Brain microvascular endothelial cell (primary cell): ENCODE measurements at regions not wholly inside any gene's neighbourhood (a gene's known extent, or its start where the extent isn't known, plus 50 kb on each side); places are given as distances from the start of the nearest gene placed in this dataset.

Experiments
- DNase-seq: peaks from one replicate; pipeline ENCODE4 v3.0.0-alpha.2; 2020
- H3K27ac ChIP-seq: fragments of 250-450 bp; sonication (Bioruptor Pico); 2 replicates; pipeline ENCODE4 v1.5.1; 2020; ENCODE audit warnings: mild to moderate bottlenecking, moderate library complexity
- H3K27me3 ChIP-seq: fragments of 250-450 bp; sonication (Bioruptor Pico); replicated peaks from 2 replicates; pipeline ENCODE4 v1.5.1; 2020; ENCODE audit warnings: mild to moderate bottlenecking
- H3K36me3 ChIP-seq: fragments of 250-450 bp; sonication (Bioruptor Pico); replicated peaks from 2 replicates; pipeline ENCODE4 v1.5.1; 2020; ENCODE audit warnings: mild to moderate bottlenecking
- H3K4me3 ChIP-seq: 2 replicates; pipeline ENCODE4 v1.5.1; 2011; ENCODE audit warnings: low read depth, mild to moderate bottlenecking, control low read depth, low read length, moderate library complexity
- in situ Hi-C: cut with HindIII; loops from 2 replicates; pipeline ENCODE4 v1.10.0; 2017; ENCODE audit warnings: low sequenced_read_pairs, low pct_ligation_motif_present
- TF ChIP-seq, protein P1 (sequence below): IDR thresholded peaks from 2 replicates; pipeline ENCODE4 v1.5.1; 2011; ENCODE audit warnings: low read depth, mild to moderate bottlenecking, moderate library complexity, low read length, control low read depth, inconsistent platforms; ENCODE audit errors: missing control alignments

DNA sequence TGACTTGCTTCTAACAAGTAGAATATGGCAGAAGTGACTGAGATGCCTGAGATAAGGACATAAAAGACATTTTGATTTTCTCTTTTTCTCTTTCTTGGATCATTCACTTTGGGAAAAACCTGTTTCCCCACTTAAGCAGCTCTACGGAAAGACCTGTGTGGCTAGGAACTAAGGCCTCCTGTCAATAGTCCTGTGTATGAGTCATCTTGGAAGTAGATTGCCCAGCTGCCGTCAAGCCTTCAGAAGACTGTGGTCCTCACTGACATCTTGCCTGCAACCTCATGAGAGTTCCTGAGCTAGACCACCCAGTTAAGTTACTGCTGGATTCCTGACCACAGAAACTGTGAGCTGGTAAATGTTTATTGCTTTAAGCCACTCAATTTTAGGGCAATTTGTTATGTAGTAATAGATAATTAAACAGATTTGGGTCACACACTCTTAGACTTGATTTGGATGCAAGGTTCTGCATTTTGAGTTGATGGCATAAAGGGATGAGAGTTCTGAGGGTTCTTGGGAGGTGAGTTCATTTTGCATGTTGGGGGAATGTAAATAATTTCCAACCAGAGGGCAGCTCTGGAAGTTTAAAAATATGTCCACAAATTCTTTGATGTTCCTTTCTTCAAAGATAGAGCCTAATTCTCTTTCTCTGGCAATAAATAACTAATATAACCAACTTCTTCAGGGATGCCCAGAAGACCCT, 229.2 kb downstream of the SQOR start:
- Histone ChIP-seq H3K36me3 (no peaks in the 10 kb centered on the region), H3K27me3 (no peaks in the 10 kb centered on the region), H3K4me3 (no peak overlapping the region), H3K27ac (no peak overlapping the region)
- DNase-seq: no peak
- TF ChIP-seq, protein P1, sequence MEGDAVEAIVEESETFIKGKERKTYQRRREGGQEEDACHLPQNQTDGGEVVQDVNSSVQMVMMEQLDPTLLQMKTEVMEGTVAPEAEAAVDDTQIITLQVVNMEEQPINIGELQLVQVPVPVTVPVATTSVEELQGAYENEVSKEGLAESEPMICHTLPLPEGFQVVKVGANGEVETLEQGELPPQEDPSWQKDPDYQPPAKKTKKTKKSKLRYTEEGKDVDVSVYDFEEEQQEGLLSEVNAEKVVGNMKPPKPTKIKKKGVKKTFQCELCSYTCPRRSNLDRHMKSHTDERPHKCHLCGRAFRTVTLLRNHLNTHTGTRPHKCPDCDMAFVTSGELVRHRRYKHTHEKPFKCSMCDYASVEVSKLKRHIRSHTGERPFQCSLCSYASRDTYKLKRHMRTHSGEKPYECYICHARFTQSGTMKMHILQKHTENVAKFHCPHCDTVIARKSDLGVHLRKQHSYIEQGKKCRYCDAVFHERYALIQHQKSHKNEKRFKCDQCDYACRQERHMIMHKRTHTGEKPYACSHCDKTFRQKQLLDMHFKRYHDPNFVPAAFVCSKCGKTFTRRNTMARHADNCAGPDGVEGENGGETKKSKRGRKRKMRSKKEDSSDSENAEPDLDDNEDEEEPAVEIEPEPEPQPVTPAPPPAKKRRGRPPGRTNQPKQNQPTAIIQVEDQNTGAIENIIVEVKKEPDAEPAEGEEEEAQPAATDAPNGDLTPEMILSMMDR: no peak
- in situ Hi-C loops: no loop called here

DNA sequence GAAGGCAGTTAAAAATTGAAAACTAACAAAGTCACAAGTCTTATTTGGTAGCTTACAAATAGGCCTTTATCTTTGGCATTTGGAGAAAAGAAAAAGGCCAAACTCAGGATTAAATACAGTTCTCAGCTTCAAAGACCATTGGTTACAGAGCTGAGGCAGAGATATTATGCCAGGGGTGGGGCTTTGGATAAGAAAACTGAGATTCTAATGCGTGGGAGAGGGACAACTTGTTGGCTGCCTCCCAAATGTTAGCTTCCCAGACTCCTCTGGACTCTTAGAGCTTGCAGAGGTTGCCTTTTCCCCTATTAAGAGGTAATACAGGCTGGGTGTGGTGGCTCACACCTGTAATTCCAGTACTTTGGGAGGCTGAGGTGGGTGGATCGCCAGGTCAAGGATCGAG, 231.8 kb downstream of the SQOR start:
- H3K27ac ChIP-seq: no peak overlapping the region
- no peak for DNase-seq
- TF ChIP-seq, protein P1: no peak
- no peaks in the 10 kb centered on the region for H3K27me3 ChIP-seq
- no peak overlapping the region for H3K4me3 ChIP-seq
- H3K36me3 ChIP-seq: no peaks in the 10 kb centered on the region
- in situ Hi-C loops: no loop called here

DNA sequence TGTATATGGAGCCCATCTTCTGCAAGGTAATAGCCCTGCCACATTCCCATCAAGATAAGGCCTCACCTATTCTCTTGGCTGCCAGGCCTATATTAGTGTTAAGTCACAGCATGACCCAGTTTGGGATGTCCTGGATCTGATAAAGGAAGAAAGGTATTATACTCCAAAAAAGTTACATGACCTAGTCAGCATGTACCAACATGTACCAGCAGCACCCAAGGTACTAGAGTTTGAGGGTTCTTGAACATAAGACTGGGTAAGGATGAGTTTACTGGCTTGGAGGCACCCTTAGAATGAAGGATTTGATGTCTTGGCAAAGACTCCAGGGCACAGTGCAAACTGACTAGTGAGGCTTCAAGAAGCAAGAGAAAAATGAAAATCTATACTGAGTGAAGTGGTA, 232.5 kb downstream of the SQOR start:
- TF ChIP-seq, protein P1: no peak
- Histone ChIP-seq H3K27me3 (no peaks in the 10 kb centered on the region), H3K36me3 (no peaks in the 10 kb centered on the region), H3K27ac (no peak overlapping the region), H3K4me3 (no peak overlapping the region)
- DNase-seq: no peak
- in situ Hi-C loops: no loop called here

DNA sequence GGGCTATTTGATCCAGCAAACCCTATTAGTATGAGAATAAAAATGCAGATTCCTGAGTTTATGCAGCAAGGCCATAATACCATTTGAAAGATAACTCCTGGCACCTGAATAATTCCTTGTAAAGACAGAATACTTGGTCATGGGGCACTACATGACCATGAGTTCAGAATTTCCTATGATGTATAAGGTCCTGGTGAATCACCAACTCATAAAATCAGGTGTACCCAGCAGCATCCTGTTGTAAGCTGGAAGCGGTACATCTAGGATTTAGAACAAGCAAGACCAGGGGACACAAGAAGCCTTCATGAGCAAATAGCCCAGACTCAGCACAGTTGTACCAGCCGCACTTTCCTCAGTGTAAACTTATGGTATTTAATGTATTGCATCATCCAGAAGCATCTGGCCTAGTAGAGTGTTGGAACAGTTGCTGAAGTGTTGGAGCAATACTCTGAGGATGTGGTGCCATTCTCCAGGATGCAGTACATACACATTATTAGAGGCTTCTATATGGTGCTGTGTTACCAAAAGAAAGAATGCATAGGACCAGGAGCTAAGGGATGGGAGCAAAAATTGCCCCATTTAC, 233.4 kb downstream of the SQOR start:
- in situ Hi-C loops: no loop called here
- Histone ChIP-seq H3K27ac (no peak overlapping the region), H3K27me3 (no peaks in the 10 kb centered on the region), H3K36me3 (no peaks in the 10 kb centered on the region), H3K4me3 (no peak overlapping the region)
- DNase-seq: no peak
- TF ChIP-seq, protein P1: no peak

DNA sequence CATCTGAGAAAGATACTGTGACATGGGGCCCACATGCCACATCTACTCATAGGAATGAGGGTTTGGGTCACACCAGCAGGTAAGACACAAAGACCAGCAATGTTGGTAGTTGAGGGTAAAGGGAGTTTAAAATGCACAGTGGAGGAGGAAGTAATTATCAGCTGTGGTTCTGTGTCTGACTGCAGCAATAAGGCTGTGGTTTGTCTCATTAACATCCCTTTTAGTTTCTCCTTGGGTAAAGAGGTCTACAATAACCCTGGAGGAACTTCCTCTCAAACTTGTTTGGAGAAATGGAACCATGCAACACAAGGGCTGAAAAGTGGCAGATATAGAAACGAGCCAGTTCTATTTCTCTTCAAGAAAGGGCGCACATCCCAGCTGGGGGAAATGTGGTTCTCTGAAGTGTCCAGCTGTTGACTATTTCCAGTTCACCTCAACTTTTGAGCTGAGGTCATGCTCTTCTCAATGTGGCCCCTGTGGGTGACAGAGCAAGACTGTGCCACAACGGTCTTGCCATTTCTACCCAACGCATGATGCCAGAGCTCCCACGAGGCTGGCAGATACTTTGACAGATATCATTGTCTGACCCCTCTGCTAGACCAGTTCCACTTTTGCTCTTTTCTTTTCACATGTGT, 234.3 kb downstream of the SQOR start:
- no peak overlapping the region for H3K4me3 ChIP-seq
- no peaks in the 10 kb centered on the region for H3K27me3 ChIP-seq
- TF ChIP-seq, protein P1: no peak
- no peak overlapping the region for H3K27ac ChIP-seq
- in situ Hi-C loops: no loop called here
- no peaks in the 10 kb centered on the region for H3K36me3 ChIP-seq
- no peak for DNase-seq
